ENCODE measurements at regions not wholly inside any gene's neighbourhood (a gene's known extent, or its start where the extent isn't known, plus 50 kb on each side); places are given as distances from the start of the nearest gene placed in this dataset.

- no peak for TF ChIP-seq FOS (IDR thresholded peaks at IDR 0.05; ENCODE audit: borderline replicate concordance, insufficient read depth, low read length)
- TF ChIP-seq POLR2A (IDR thresholded peaks at IDR 0.05; ENCODE audit: low read depth, low read length), result no peak
- no peak for TF ChIP-seq MAX (IDR thresholded peaks at IDR 0.05; ENCODE audit: insufficient read depth, insufficient read length)
- no peak for TF ChIP-seq JUN (IDR thresholded peaks at IDR 0.05; ENCODE audit: borderline replicate concordance, insufficient read depth, insufficient read length, low read depth)
- no peak for TF ChIP-seq POLR2AphosphoS5 (IDR thresholded peaks at IDR 0.05; ENCODE audit: insufficient read depth, low read depth, low read length)
- no peak for TF ChIP-seq MYC (IDR thresholded peaks at IDR 0.05; ENCODE audit: low read depth, low read length)
- TF ChIP-seq GATA2 (IDR thresholded peaks at IDR 0.05; ENCODE audit: insufficient read depth, insufficient read length, low read depth, low read length), result no peak
- no peak for TF ChIP-seq CTCF (IDR thresholded peaks at IDR 0.05; ENCODE audit: extremely low read depth in 1 of 2, insufficient read depth in 1 of 2, low read depth in 1 of 2, low read length in 2 of 2)
- no peak for TF ChIP-seq EZH2 (IDR thresholded peaks at IDR 0.05; ENCODE audit: borderline replicate concordance, low read depth, low read length, severe bottlenecking)
- intact Hi-C loops (cut with micrococcal nuclease), result no loop called here
Observed at GRCh38 chr18:40944576-40944975, 1010.5 kb upstream of the PIK3C3 start.

More at GRCh38 chr18:40944576-40944975, 1010.5 kb upstream of the PIK3C3 start:
- Histone ChIP-seq H3K36me3 (ENCODE audit: control insufficient read depth in 2 of 2, extremely low read depth in 1 of 2, insufficient read depth in 2 of 2, low read length in 2 of 2) (no peaks in the 10 kb centered on the region), H2AFZ (ENCODE audit: low read depth, low read length) (no peak overlapping the region), H3K27me3 (ENCODE audit: control insufficient read depth in 2 of 2, insufficient read depth in 2 of 2, low read length in 2 of 2) (no peaks in the 10 kb centered on the region), H3K9ac (replicated peaks; ENCODE audit: extremely low read depth, insufficient read depth, low read length) (no peak overlapping the region), H3K79me2 (ENCODE audit: control insufficient read depth, insufficient read depth, low read length) (no peaks in the 10 kb centered on the region), H3K9me1 (replicated peaks; ENCODE audit: control insufficient read depth, extremely low read depth, insufficient read depth, low read length) (no peaks in the 10 kb centered on the region), H3K4me1 (ENCODE audit: control insufficient read depth, extremely low read depth, insufficient read depth, low read length) (no peaks in the 10 kb centered on the region), H3K4me3 (replicated peaks in 1 of 3; ENCODE audit: insufficient read depth in 1 of 3, low read depth in 1 of 3, low read length in 3 of 3) (no peak overlapping the region), H4K20me1 (replicated peaks; ENCODE audit: control insufficient read depth, extremely low read depth, insufficient read depth, low read length) (no peaks in the 10 kb centered on the region), H3K4me2 (ENCODE audit: insufficient read depth, low read length) (no peak overlapping the region), H3K9me3 (replicated peaks; ENCODE audit: control insufficient read depth, insufficient read depth, low read length) (no peaks in the 10 kb centered on the region), H3K27ac (ENCODE audit: insufficient read depth, low read depth, low read length) (no peak overlapping the region)
- BruUV-seq (replicated peaks), result no TSS peak
- ChIA-PET CTCF (interaction anchor here (0.6 to 3.2 kb wide), 3 partner anchors 10 to 795 kb away, joined by 3 to 20 read pairs (median 3); no protein-coding TSS in a partner anchor), POLR2A (no interaction called here)
- no peak for FAIRE-seq
- no peak for DNase-seq (ENCODE audit: low read depth, low spot score)
- dilution Hi-C loops (cut with MboI; ENCODE audit: extremely low pct_ligation_motif_present, low sequenced_read_pairs), result no loop called here

Measured in endothelial cell of umbilical vein (primary cell).